ENCODE measurements at regions not wholly inside any gene's neighbourhood (a gene's known extent, or its start where the extent isn't known, plus 50 kb on each side); places are given as distances from the start of the nearest gene placed in this dataset.
"Not testable (repeated sequence)": the region's sequence is repeated elsewhere in the genome, so short reads cannot be mapped to it uniquely, and the experiment has no call there.

- no TSS peak for BruUV-seq (replicated peaks)
- Histone ChIP-seq H3K4me3 (ENCODE audit: low read depth in 2 of 2, low read length in 2 of 2) (no peak overlapping the region), H3K27me3 (ENCODE audit: control insufficient read depth, insufficient read depth, low read length) (no peaks in the 10 kb centered on the region), H3K36me3 (ENCODE audit: control insufficient read depth, insufficient read depth, low read length) (no peaks in the 10 kb centered on the region), H3K9me3 (ENCODE audit: control insufficient read depth, insufficient read depth, low read depth, low read length) (no peaks in the 10 kb centered on the region), H3K4me1 (ENCODE audit: control insufficient read depth, insufficient read depth, low read length) (no peaks in the 10 kb centered on the region), H3K27ac (ENCODE audit: low read length) (no peak overlapping the region)
- DNase-seq (ENCODE audit: low read depth, low spot score), result no peak
- ATAC-seq, result no peak
- POLR2A ChIA-PET, result no interaction called here
- intact Hi-C loops (cut with micrococcal nuclease; ENCODE audit: unreplicated experiment), result no loop called here
- CTCF ChIA-PET, result no interaction called here
- in situ Hi-C loops (cut with HindIII; ENCODE audit: low pct_unique_long_range_greater_than_20kb, low sequenced_read_pairs), result no loop called here
- TF ChIP-seq, protein P1, sequence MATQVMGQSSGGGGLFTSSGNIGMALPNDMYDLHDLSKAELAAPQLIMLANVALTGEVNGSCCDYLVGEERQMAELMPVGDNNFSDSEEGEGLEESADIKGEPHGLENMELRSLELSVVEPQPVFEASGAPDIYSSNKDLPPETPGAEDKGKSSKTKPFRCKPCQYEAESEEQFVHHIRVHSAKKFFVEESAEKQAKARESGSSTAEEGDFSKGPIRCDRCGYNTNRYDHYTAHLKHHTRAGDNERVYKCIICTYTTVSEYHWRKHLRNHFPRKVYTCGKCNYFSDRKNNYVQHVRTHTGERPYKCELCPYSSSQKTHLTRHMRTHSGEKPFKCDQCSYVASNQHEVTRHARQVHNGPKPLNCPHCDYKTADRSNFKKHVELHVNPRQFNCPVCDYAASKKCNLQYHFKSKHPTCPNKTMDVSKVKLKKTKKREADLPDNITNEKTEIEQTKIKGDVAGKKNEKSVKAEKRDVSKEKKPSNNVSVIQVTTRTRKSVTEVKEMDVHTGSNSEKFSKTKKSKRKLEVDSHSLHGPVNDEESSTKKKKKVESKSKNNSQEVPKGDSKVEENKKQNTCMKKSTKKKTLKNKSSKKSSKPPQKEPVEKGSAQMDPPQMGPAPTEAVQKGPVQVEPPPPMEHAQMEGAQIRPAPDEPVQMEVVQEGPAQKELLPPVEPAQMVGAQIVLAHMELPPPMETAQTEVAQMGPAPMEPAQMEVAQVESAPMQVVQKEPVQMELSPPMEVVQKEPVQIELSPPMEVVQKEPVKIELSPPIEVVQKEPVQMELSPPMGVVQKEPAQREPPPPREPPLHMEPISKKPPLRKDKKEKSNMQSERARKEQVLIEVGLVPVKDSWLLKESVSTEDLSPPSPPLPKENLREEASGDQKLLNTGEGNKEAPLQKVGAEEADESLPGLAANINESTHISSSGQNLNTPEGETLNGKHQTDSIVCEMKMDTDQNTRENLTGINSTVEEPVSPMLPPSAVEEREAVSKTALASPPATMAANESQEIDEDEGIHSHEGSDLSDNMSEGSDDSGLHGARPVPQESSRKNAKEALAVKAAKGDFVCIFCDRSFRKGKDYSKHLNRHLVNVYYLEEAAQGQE (IDR thresholded peaks at IDR 0.05; ENCODE audit: insufficient read depth in 1 of 2, low read depth in 2 of 2, low read length in 1 of 2), result no peak
- TF ChIP-seq SIN3A (IDR thresholded peaks at IDR 0.05; ENCODE audit: borderline replicate concordance, insufficient read depth, low read depth, low read length), result no peak
Observed at GRCh38 chr14:84937016-84937415, 592.9 kb upstream of the FLRT2 start.

- H3K27ac ChIP-seq (ENCODE audit: low read length), result no peak overlapping the region
- ATAC-seq (no peak), DNase-seq (ENCODE audit: low read depth, low spot score) (no peak)
- TF ChIP-seq, protein P1 (IDR thresholded peaks at IDR 0.05; ENCODE audit: insufficient read depth in 1 of 2, low read depth in 2 of 2, low read length in 1 of 2), result no peak
- TF ChIP-seq, protein P2, sequence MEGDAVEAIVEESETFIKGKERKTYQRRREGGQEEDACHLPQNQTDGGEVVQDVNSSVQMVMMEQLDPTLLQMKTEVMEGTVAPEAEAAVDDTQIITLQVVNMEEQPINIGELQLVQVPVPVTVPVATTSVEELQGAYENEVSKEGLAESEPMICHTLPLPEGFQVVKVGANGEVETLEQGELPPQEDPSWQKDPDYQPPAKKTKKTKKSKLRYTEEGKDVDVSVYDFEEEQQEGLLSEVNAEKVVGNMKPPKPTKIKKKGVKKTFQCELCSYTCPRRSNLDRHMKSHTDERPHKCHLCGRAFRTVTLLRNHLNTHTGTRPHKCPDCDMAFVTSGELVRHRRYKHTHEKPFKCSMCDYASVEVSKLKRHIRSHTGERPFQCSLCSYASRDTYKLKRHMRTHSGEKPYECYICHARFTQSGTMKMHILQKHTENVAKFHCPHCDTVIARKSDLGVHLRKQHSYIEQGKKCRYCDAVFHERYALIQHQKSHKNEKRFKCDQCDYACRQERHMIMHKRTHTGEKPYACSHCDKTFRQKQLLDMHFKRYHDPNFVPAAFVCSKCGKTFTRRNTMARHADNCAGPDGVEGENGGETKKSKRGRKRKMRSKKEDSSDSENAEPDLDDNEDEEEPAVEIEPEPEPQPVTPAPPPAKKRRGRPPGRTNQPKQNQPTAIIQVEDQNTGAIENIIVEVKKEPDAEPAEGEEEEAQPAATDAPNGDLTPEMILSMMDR (IDR thresholded peaks at IDR 0.05), result no peak
- TF ChIP-seq TCF7L2 (IDR thresholded peaks at IDR 0.05; ENCODE audit: low read depth, low read length), result no peak
- TF ChIP-seq POLR2AphosphoS5 (IDR thresholded peaks at IDR 0.05; ENCODE audit: low read depth, low read length), result no peak
- TF ChIP-seq SIN3A (IDR thresholded peaks at IDR 0.05; ENCODE audit: borderline replicate concordance, insufficient read depth, low read depth, low read length), result no peak
- no peak overlapping the region for H3K4me3 ChIP-seq (ENCODE audit: low read depth in 2 of 2, low read length in 2 of 2)
- CTCF ChIA-PET, result no interaction called here
- no peaks in the 10 kb centered on the region for H3K9me3 ChIP-seq (ENCODE audit: control insufficient read depth, insufficient read depth, low read depth, low read length)
- in situ Hi-C loops (cut with HindIII; ENCODE audit: low pct_unique_long_range_greater_than_20kb, low sequenced_read_pairs) (no loop called here), intact Hi-C loops (cut with micrococcal nuclease; ENCODE audit: unreplicated experiment) (no loop called here)
- H3K27me3 ChIP-seq (ENCODE audit: control insufficient read depth, insufficient read depth, low read length), result no peaks in the 10 kb centered on the region
- POLR2A ChIA-PET, result no interaction called here
- no peaks in the 10 kb centered on the region for H3K36me3 ChIP-seq (ENCODE audit: control insufficient read depth, insufficient read depth, low read length)
- H3K4me1 ChIP-seq (ENCODE audit: control insufficient read depth, insufficient read depth, low read length), result no peaks in the 10 kb centered on the region
- BruUV-seq (replicated peaks), result no TSS peak
Observed at GRCh38 chr14:84937449-84937848, 592.5 kb upstream of the FLRT2 start.

GRCh38 chr14:84944901-84945300, 585.0 kb upstream of the FLRT2 start:
- H3K4me1 ChIP-seq (ENCODE audit: control insufficient read depth, insufficient read depth, low read length); in situ Hi-C loops (cut with HindIII; ENCODE audit: low pct_unique_long_range_greater_than_20kb, low sequenced_read_pairs); POLR2A ChIA-PET; H3K9me3 ChIP-seq (ENCODE audit: control insufficient read depth, insufficient read depth, low read depth, low read length); H3K36me3 ChIP-seq (ENCODE audit: control insufficient read depth, insufficient read depth, low read length); intact Hi-C loops (cut with micrococcal nuclease; ENCODE audit: unreplicated experiment); BruUV-seq (replicated peaks); ATAC-seq; DNase-seq (ENCODE audit: low read depth, low spot score); H3K4me3 ChIP-seq (ENCODE audit: low read depth in 2 of 2, low read length in 2 of 2); H3K27me3 ChIP-seq (ENCODE audit: control insufficient read depth, insufficient read depth, low read length); H3K27ac ChIP-seq (ENCODE audit: low read length); CTCF ChIA-PET: not testable (repeated sequence)
